IMR-90 (cell line): ENCODE measurements at regions not wholly inside any gene's neighbourhood (a gene's known extent, or its start where the extent isn't known, plus 50 kb on each side); places are given as distances from the start of the nearest gene placed in this dataset.
A peak's percentile ranks its signal among the peaks of the same experiment; 100 is the strongest.

Experiments
- ATAC-seq: fragments of 200-7000 bp; cut with Tn5 transposase; 2 replicates; pipeline ENCODE4 v1.9.1; 2020; ENCODE audit warnings: low read depth, mild to moderate bottlenecking, moderate library complexity
- BruUV-seq: library from RNA; stranded (reverse); fragments of 400-500 nt; replicated peaks from 2 replicates; lab custom pipeline; 2021; lab: Mats Ljungman, UMichigan
- CTCF ChIA-PET: fragments of 300-600 bp; formaldehyde crosslinking; extraction: SDS; loops from one replicate; lab custom pipeline; 2021; ENCODE audit warnings: antibody characterized with exemption; lab: Yijun Ruan, JAX
- POLR2A ChIA-PET: fragments of 300-600 bp; sonication (Branson Sonifier 250); formaldehyde crosslinking; loops from one replicate; lab custom pipeline; 2022; ENCODE audit warnings: antibody characterized with exemption; ENCODE audit not compliant: unreplicated experiment; lab: Charles Lee
- DNase-seq: peaks from one replicate; pipeline ENCODE4 v3.0.0; 2013
- H2AFZ ChIP-seq: replicated peaks from 2 replicates; pipeline ENCODE3; 2013; ENCODE audit warnings: low read length, mild to moderate bottlenecking; ENCODE audit not compliant: poor library complexity
- H2AK5ac ChIP-seq: 2 replicates; pipeline ENCODE4 v1.6.1; 2013; ENCODE audit warnings: low read depth, low read length, inconsistent platforms
- H2AK9ac ChIP-seq: replicated peaks from 2 replicates; pipeline ENCODE3; 2013; ENCODE audit warnings: mild to moderate bottlenecking, low read depth, low read length, moderate library complexity; ENCODE audit not compliant: poor library complexity
- H2BK120ac ChIP-seq: 2 replicates; pipeline ENCODE4 v1.6.1; 2013; ENCODE audit warnings: low read depth, low read length, inconsistent platforms
- H2BK15ac ChIP-seq: 3 replicates; pipeline ENCODE4 v1.6.1; 2013; ENCODE audit warnings: low read depth, low read length, inconsistent platforms
- H2BK20ac ChIP-seq: 2 replicates; pipeline ENCODE4 v1.6.1; 2013; ENCODE audit warnings: low read depth, mild to moderate bottlenecking, inconsistent platforms, low read length, moderate library complexity
- H2BK5ac ChIP-seq: 2 replicates; pipeline ENCODE4 v1.6.1; 2013; ENCODE audit warnings: mild to moderate bottlenecking, low read depth, low read length, inconsistent platforms; ENCODE audit not compliant: poor library complexity, severe bottlenecking
- H3K14ac ChIP-seq: replicated peaks from 2 replicates; pipeline ENCODE4 v1.6.1; 2013; ENCODE audit warnings: low read depth, low read length, inconsistent platforms
- H3K18ac ChIP-seq: 2 replicates; pipeline ENCODE4 v1.6.1; 2013; ENCODE audit warnings: low read depth, low read length, control low read depth
- H3K23ac ChIP-seq: 2 replicates; pipeline ENCODE4 v1.6.1; 2013; ENCODE audit warnings: low read depth, low read length, inconsistent platforms
- H3K27ac ChIP-seq: 2 replicates; pipeline ENCODE4 v1.5.1; 2013; ENCODE audit warnings: mild to moderate bottlenecking, control low read depth, low read length; ENCODE audit not compliant: insufficient read depth
- H3K27me3 ChIP-seq: 2 replicates; pipeline ENCODE4 v1.6.1; 2013; ENCODE audit warnings: low read length; ENCODE audit not compliant: control insufficient read depth, insufficient read depth
- H3K36me3 ChIP-seq: 2 replicates; pipeline ENCODE4 v1.6.1; 2013; ENCODE audit warnings: low read length, mixed read lengths; ENCODE audit not compliant: control insufficient read depth, insufficient read depth
- H3K4ac ChIP-seq: 2 replicates; pipeline ENCODE4 v1.6.1; 2013; ENCODE audit warnings: low read depth, low read length, inconsistent platforms
- H3K4me1 ChIP-seq: 2 replicates; pipeline ENCODE4 v1.6.1; 2013; ENCODE audit warnings: low read length, mixed read lengths; ENCODE audit not compliant: control insufficient read depth, insufficient read depth
- H3K4me2 ChIP-seq: 2 replicates; pipeline ENCODE4 v1.6.1; 2013; ENCODE audit warnings: low read depth, mild to moderate bottlenecking, control low read depth, low read length, moderate library complexity
- H3K4me3 ChIP-seq: 2 replicates; pipeline ENCODE4 v1.5.1; 2013; ENCODE audit warnings: low read depth, mild to moderate bottlenecking, control low read depth, low read length, moderate library complexity; ENCODE audit not compliant: insufficient read depth
- H3K56ac ChIP-seq: 2 replicates; pipeline ENCODE4 v1.6.1; 2013; ENCODE audit warnings: low read length, inconsistent platforms; ENCODE audit not compliant: insufficient read depth; ENCODE audit errors: extremely low read depth
- H3K79me1 ChIP-seq, 2 experiments: 2 replicates each; pipeline ENCODE4 v1.6.1; 2013; ENCODE audit warnings: low read length in 2 of 2, inconsistent platforms in 1 of 2, low read depth in 1 of 2
- H3K9ac ChIP-seq: 2 replicates; pipeline ENCODE4 v1.6.1; 2013; ENCODE audit warnings: low read depth, low read length, control low read depth
- H3K9me1 ChIP-seq: 2 replicates; pipeline ENCODE4 v1.6.1; 2013; ENCODE audit warnings: low read length, inconsistent platforms; ENCODE audit not compliant: insufficient read depth
- H3K9me3 ChIP-seq: 2 replicates; pipeline ENCODE4 v1.6.1; 2013; ENCODE audit warnings: low read length; ENCODE audit not compliant: control insufficient read depth, insufficient read depth
- H4K20me1 ChIP-seq: 2 replicates; pipeline ENCODE4 v1.6.1; 2013; ENCODE audit warnings: low read length, inconsistent platforms; ENCODE audit not compliant: insufficient read depth
- H4K5ac ChIP-seq: 2 replicates; pipeline ENCODE4 v1.6.1; 2013; ENCODE audit warnings: mild to moderate bottlenecking, low read depth, low read length, control low read depth
- H4K8ac ChIP-seq, 2 experiments: 2 replicates each; pipeline ENCODE4 v1.6.1; 2013; ENCODE audit warnings: low read depth in 2 of 2, low read length in 2 of 2, control low read depth in 1 of 2, inconsistent platforms in 1 of 2
- H4K91ac ChIP-seq: 2 replicates; pipeline ENCODE4 v1.6.1; 2013; ENCODE audit warnings: low read depth, low read length, inconsistent platforms; ENCODE audit not compliant: insufficient read depth
- CHD1 ChIP-seq: IDR thresholded peaks from 2 replicates; pipeline ENCODE4 v1.6.1; 2012; ENCODE audit warnings: low read depth, low read length, improper control_type of control experiment
- MAFK ChIP-seq: IDR thresholded peaks from 2 replicates; pipeline ENCODE4 v1.6.1; 2012; ENCODE audit warnings: low read depth, low read length, improper control_type of control experiment
- NFE2L2 ChIP-seq: fragments of 150-350 bp; IDR thresholded peaks from 2 replicates; pipeline ENCODE4 v1.6.1; 2016; ENCODE audit warnings: low read depth, mild to moderate bottlenecking, low read length
- WGBS, 2 experiments: methylation state at CpG; one replicate each; pipeline versions ENCODE4 v1.1.5 to v1.1.7; 2013; ENCODE audit warnings: missing lambda C conversion rate in 2 of 2; ENCODE audit not compliant: insufficient read length in 1 of 2; ENCODE audit errors: extremely low coverage in 2 of 2; 5-methylcytosine and 5-hydroxymethylcytosine counted together
- dilution Hi-C: fragments of 300-500 bp; cut with HindIII; formaldehyde crosslinking; loops from one replicate; pipeline ENCODE4 v1.14.3; 2018; ENCODE audit warnings: low sequenced_read_pairs; ENCODE audit not compliant: unreplicated experiment
- in situ Hi-C: fragments of 300-500 bp; cut with MboI; formaldehyde crosslinking; loops from 3 replicates; pipeline ENCODE4 v1.14.3; 2019; ENCODE audit warnings: low sequenced_read_pairs, inconsistent platforms, mixed read lengths
- intact Hi-C: fragments of 100-400 bp; cut with micrococcal nuclease; formaldehyde crosslinking; loops from 2 replicates; pipeline ENCODE4 v1.10.0; 2022

- no peak overlapping the region for H2AK9ac ChIP-seq
- no peak overlapping the region for H2AK5ac ChIP-seq
- ATAC-seq (no peak), DNase-seq (no peak)
- intact Hi-C loops (no loop called here), in situ Hi-C loops (no loop called here), dilution Hi-C loops (no loop called here)
- BruUV-seq, result no TSS peak
- no peak overlapping the region for H2BK120ac ChIP-seq
- H4K5ac ChIP-seq, result no peak overlapping the region
- no peak overlapping the region for H3K4ac ChIP-seq
- no peak overlapping the region for H3K4me3 ChIP-seq
- H3K4me1 ChIP-seq, result peaks cover 6% of the 10 kb centered on the region; the same call in 1 of the 2 replicates
- no peak overlapping the region for H3K56ac ChIP-seq
- no peak overlapping the region for H3K4me2 ChIP-seq
- peak; percentile 47; the same call in 1 of the 2 replicates for TF ChIP-seq MAFK
- TF ChIP-seq CHD1, result no peak
- no peak for TF ChIP-seq NFE2L2
- peaks cover 7% of the 10 kb centered on the region; the same call in 1 of the 2 replicates for H3K9me1 ChIP-seq
- H2BK20ac ChIP-seq, result no peak overlapping the region
- H3K27me3 ChIP-seq, result no peaks in the 10 kb centered on the region
- no peaks in the 10 kb centered on the region for H3K36me3 ChIP-seq
- H3K27ac ChIP-seq, result no peak overlapping the region
- H4K20me1 ChIP-seq, result peaks cover 3% of the 10 kb centered on the region; the same call in 1 of the 2 replicates
- no peak overlapping the region for H3K23ac ChIP-seq
- H2BK5ac ChIP-seq, result no peak overlapping the region
- no peak overlapping the region for H4K91ac ChIP-seq
- H4K8ac ChIP-seq, result no peak overlapping the region
- ChIA-PET POLR2A (no interaction called here), CTCF (no interaction called here)
- no CpG with 5 or more reads among the region's 3 CpGs for WGBS, 2 experiments
- H3K79me1 ChIP-seq, result no peaks in the 10 kb centered on the region; a peak in 1 of 4 replicates
- H2BK15ac ChIP-seq, result no peak overlapping the region
- peak overlapping the region; percentile 19 for H3K18ac ChIP-seq
- no peak overlapping the region for H2AFZ ChIP-seq
- H3K9ac ChIP-seq, result no peak overlapping the region
- H3K9me3 ChIP-seq, result peaks cover 2% of the 10 kb centered on the region; the same call in 1 of the 2 replicates
- H3K14ac ChIP-seq, result no peak overlapping the region
Observed at GRCh38 chr2:149652526-149652925, 65.0 kb upstream of the MMADHC start.
